ENCODE measurements at regions not wholly inside any gene's neighbourhood (a gene's known extent, or its start where the extent isn't known, plus 50 kb on each side); places are given as distances from the start of the nearest gene placed in this dataset.

DNA sequence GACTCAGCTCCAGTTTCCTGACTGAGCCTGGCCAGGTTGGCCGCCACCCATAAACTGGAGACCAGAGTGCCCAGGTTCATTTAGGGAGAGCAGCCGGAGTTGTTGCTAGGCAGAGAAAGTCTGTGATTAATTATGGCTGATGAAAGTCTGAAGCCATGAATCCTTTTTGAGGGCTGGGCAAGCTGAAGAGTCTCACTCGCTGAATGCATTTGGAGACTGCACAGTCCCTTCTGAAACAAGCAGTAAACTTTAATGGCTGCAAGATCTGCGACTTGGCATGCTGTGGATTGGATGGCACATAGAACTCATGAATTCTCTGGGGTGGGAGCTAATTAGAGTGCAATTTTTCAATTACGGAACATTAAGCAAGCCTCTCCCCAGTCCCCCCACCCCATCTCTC is 282.1 kb downstream of the RPLP1 start:
- Mint-ChIP-seq H3K27me3 (peaks cover 86% of the 10 kb centered on the region), H3K9me3 (peaks cover 0 to 7% of the 10 kb centered on the region in 2 donors), H3K4me1 (peaks cover 7% of the 10 kb centered on the region), H3K27ac (no peak overlapping the region), H3K4me3 (no peak overlapping the region)
- no peak for ATAC-seq
- no peak for DNase-seq

- H3K4me3 Mint-ChIP-seq: no peak overlapping the region
- DNase-seq: no peak
These were observed 282.5 kb downstream of the RPLP1 start for GRCh38 chr15:69735121-69735520.

DNA sequence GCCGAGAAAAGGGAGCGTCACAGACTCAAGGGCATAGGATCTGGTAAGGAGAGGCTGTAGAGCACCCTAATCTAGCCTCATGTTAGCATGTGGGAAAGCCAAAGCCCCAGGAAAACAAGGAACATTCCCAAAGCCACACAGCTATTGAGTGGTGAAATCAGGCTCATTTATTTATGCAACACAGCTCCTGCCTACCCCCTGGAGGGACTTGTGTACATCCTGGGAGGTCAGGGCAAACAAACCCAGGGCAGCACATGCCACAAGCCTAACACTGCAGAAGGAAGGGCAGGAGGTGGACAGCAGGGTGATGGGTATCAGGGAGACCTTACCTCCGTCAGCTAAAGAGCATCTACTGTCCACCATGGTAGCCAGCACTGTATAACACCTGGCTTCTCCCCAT is 283.5 kb downstream of the RPLP1 start:
- Mint-ChIP-seq H3K4me3 (no peak overlapping the region), H3K4me1 (peaks cover 2% of the 10 kb centered on the region), H3K27ac (no peak overlapping the region), H3K27me3 (peaks cover 92% of the 10 kb centered on the region), H3K9me3 (peaks cover 0 to 7% of the 10 kb centered on the region in 2 donors)
- ATAC-seq: no peak
- no peak for DNase-seq

More at GRCh38 chr15:69735121-69735520, 282.5 kb downstream of the RPLP1 start:
- Mint-ChIP-seq H3K9me3 (peaks cover 0 to 7% of the 10 kb centered on the region in 2 donors), H3K27me3 (peaks cover 91% of the 10 kb centered on the region), H3K27ac (no peak overlapping the region), H3K4me1 (peaks cover 7% of the 10 kb centered on the region)
- no peak for ATAC-seq

DNA sequence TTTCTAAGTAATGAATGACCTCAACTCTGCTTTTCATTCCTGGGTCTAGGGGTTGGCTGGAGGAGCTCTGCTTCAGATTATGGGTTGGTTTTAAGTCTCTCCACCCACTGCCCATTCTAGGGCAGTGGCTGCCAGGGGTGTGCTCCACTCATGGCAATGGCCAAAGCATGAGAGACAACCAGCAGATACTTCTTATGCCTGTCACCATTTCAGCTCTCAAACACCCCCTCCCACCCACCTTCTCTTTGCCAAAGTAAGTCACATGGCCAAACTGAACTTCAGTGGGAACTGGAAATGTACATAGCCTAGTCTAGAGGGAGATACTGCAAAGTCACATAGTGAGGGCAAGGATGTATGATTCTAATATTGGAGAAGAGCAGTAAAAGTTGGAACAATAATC is 285.3 kb downstream of the RPLP1 start:
- no peak for DNase-seq
- no peak overlapping the region for H3K4me3 Mint-ChIP-seq
- peaks cover 7% of the 10 kb centered on the region for H3K4me1 Mint-ChIP-seq
- ATAC-seq: no peak
- no peak overlapping the region for H3K27ac Mint-ChIP-seq
- peaks cover 0 to 7% of the 10 kb centered on the region in 2 donors for H3K9me3 Mint-ChIP-seq
- peaks cover 87% of the 10 kb centered on the region for H3K27me3 Mint-ChIP-seq

GRCh38 chr15:69740684-69741083 is 288.1 kb downstream of the RPLP1 start:
- Mint-ChIP-seq H3K9me3 (peaks cover 0 to 7% of the 10 kb centered on the region in 2 donors), H3K27ac (peak overlapping the region in 1 of 2 donors; percentile 64), H3K4me1 (peaks cover 29% of the 10 kb centered on the region), H3K27me3 (peaks cover 73% of the 10 kb centered on the region), H3K4me3 (no peak overlapping the region)
- no peak for ATAC-seq
- no peak for DNase-seq

DNA sequence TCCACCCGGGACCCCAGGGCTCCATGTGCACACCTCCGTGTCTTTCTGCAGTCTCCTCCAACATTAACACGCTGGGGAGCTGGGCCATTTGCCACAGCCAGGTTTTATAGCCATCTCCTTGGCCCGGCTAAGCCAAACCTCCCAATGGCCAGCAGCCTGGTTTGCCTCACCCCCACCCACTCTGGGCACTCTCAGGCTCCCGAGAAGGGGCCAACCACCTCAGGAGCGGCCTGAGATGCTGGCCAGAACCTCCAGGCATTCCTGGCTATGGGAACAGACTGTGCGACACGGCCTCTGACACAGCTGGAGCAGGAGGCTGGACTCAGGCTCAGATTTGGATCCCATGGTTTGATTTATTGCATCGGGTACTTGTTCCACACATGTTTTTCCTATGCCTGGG is 289.7 kb downstream of the RPLP1 start:
- Mint-ChIP-seq H3K27ac (no peak overlapping the region), H3K4me3 (no peak overlapping the region), H3K9me3 (peaks cover 0 to under 1% of the 10 kb centered on the region in 2 donors), H3K27me3 (peaks cover 73% of the 10 kb centered on the region), H3K4me1 (peaks cover 29% of the 10 kb centered on the region)
- no peak for ATAC-seq
- no peak for DNase-seq

- peak overlapping the region in 1 of 2 donors; percentile 4 for H3K27ac Mint-ChIP-seq
These were observed 290.5 kb downstream of the RPLP1 start for GRCh38 chr15:69743091-69743490.

DNA sequence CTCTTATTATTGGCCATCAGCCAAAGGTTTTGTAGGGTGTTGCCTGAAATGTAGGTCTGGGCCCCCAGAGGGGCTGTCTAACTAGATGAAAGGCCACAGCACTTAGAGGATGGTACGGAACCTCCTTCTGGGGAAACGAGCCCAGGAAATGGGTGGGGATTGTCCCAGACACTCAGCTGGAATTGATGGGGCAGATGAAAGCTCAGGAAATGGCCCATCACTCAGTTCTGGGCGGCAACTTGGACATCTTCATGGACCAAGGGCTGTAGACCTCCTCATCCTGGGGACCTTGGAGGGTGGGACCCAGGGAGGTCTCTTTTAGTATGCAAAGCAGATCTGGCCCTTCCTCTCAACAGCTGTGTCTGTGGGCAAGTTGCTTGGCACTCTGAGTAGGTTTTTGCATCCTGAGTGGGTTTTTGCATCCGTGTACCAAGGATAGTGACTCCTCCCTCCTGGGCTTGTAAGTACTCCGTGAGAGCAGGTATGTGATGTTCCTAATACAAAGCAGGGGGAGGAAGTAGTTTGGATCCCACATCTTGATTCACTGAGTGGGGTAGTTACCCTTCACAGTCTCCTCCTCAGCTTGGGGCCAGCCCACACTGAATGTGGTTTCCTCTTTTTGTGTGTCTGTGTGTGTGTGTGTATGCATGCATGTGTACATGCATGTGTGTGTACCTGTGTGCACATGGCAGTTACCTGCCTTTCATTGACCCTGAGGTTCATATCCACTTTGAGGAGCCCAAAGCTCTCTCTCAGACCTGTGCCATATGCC is 292.0 kb downstream of the RPLP1 start:
- H3K4me1 Mint-ChIP-seq: peaks cover 45% of the 10 kb centered on the region
- no peaks in the 10 kb centered on the region for H3K9me3 Mint-ChIP-seq
- peak overlapping the region in 1 of 2 donors; percentile 10 for H3K4me3 Mint-ChIP-seq
- DNase-seq: no peak
- ATAC-seq: no peak
- H3K27ac Mint-ChIP-seq: no peak overlapping the region
- H3K27me3 Mint-ChIP-seq: peaks cover 65% of the 10 kb centered on the region

More at GRCh38 chr15:69743091-69743490, 290.5 kb downstream of the RPLP1 start:
- ATAC-seq (peak; percentile 80), DNase-seq (no peak)
- Mint-ChIP-seq H3K4me3 (no peak overlapping the region), H3K9me3 (no peaks in the 10 kb centered on the region), H3K27me3 (peaks cover 73% of the 10 kb centered on the region), H3K4me1 (peaks cover 33% of the 10 kb centered on the region)

DNA sequence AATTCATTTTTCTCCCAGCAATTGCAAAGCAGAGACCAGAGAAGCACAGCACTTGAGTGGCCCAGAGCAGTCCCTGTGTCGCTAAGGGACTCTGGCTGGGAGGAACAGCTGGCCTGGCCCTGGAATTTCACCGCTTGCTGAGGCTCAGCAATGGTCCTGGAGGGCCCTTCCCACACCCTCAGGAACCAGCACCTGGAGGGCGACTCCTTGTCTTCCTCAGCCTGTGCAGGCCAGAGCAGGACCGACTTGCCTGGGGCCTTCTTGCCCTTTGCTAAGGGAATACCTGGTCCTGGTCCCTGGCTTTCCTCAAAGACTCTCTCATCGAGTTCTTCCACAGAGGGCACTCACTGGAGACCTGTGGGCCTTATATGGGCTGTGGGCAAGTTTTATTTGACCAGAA is 294.6 kb downstream of the RPLP1 start:
- DNase-seq (no peak), ATAC-seq (no peak)
- no peaks in the 10 kb centered on the region for H3K9me3 Mint-ChIP-seq
- H3K4me1 Mint-ChIP-seq: peaks cover 71% of the 10 kb centered on the region
- peaks cover 62% of the 10 kb centered on the region for H3K27me3 Mint-ChIP-seq
- peak overlapping the region in 1 of 2 donors; percentile 71 for H3K27ac Mint-ChIP-seq
- H3K4me3 Mint-ChIP-seq: no peak overlapping the region

- Mint-ChIP-seq H3K27ac (peak overlapping the region in 1 of 2 donors; percentile 12), H3K9me3 (peaks cover 5 to 6% of the 10 kb centered on the region in 2 donors), H3K4me3 (no peak overlapping the region), H3K27me3 (peaks cover 55% of the 10 kb centered on the region), H3K4me1 (peaks cover 63% of the 10 kb centered on the region)
- ATAC-seq (no peak), DNase-seq (no peak)
These were observed 295.5 kb downstream of the RPLP1 start for GRCh38 chr15:69748131-69748530.

- Mint-ChIP-seq H3K9me3 (peaks cover 10 to 12% of the 10 kb centered on the region in 2 donors), H3K27me3 (peaks cover 49% of the 10 kb centered on the region), H3K4me3 (no peak overlapping the region), H3K4me1 (peaks cover 60% of the 10 kb centered on the region), H3K27ac (no peak overlapping the region)
- DNase-seq: no peak
- ATAC-seq: no peak
These were observed 296.1 kb downstream of the RPLP1 start for GRCh38 chr15:69748576-69749185.

DNA sequence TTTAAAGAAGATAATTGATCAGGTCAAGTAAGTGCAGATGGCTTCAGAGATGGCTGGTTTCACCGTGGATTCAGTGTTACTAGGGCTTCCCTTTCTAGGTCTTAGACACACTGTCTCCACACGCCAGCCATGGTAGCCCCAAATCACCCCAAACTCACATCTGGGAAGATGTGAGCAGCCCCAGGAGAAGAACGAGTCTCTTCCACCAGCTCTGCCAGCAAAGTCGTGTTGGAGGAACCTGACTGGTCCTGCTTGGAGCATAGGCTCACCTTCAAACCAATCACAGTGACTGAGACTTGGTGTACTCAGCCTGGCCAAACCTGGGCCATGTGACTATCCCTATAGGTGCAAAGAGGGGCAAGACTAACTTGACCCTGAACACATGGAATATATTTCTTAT is 296.7 kb downstream of the RPLP1 start:
- Mint-ChIP-seq H3K27me3 (peaks cover 45% of the 10 kb centered on the region), H3K9me3 (peaks cover 14 to 17% of the 10 kb centered on the region in 2 donors), H3K27ac (no peak overlapping the region), H3K4me3 (no peak overlapping the region), H3K4me1 (peaks cover 60% of the 10 kb centered on the region)
- no peak for ATAC-seq
- DNase-seq: no peak

DNA sequence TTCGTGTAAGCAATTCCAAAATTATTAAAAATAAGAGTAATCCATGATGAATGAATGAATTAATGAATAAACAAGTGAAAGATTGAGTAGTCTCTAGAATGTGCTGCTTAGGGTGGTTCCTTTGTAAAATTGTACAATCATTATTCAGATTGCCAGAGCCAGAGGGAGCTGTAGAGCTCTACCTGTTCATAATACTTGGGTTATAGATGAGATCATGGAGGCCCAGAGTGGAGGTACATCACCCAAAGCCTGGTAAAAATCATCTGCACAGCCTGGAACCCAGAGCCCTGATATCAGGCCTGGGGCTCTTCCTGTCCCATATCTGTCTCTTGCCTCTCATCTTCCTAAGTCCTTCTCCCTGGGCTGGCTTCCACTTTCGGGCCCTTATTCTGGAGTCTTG is 297.2 kb downstream of the RPLP1 start:
- peak; percentile 74 for ATAC-seq
- Mint-ChIP-seq H3K4me3 (no peak overlapping the region), H3K27ac (peak overlapping the region in 1 of 2 donors; percentile 67), H3K9me3 (peaks cover 14 to 23% of the 10 kb centered on the region in 2 donors), H3K4me1 (peaks cover 60% of the 10 kb centered on the region), H3K27me3 (peaks cover 45% of the 10 kb centered on the region)
- DNase-seq: no peak

GRCh38 chr15:69750253-69750652 is 297.6 kb downstream of the RPLP1 start:
- Mint-ChIP-seq H3K9me3 (peaks cover 14 to 24% of the 10 kb centered on the region in 2 donors), H3K4me3 (no peak overlapping the region), H3K27me3 (peaks cover 45% of the 10 kb centered on the region), H3K27ac (peak overlapping the region in 1 of 2 donors; percentile 67), H3K4me1 (peaks cover 61% of the 10 kb centered on the region)
- DNase-seq (no peak), ATAC-seq (peak; percentile 28)

GRCh38 chr15:69751147-69751546 is 298.5 kb downstream of the RPLP1 start:
- peaks cover 69% of the 10 kb centered on the region for H3K4me1 Mint-ChIP-seq
- ATAC-seq: no peak

DNA sequence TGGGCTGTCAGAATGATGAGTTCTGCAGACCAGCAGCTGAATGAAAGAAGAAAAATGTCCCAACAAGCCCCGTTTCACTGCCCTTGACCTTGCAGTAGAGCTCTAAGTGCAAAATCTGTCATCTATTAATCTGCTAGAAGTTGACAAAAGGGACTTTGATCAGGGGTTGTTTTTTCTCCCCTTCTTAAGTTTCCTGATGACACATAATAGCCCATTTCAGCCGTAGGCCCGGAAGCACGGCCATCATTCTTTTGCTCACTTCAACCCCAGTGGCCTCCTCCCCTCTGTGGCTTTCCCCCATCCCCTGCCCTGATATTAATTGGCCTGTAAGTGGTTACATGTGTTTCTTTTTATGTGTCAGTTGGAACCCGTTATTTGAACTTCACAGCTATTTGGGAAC is 298.9 kb downstream of the RPLP1 start:
- Mint-ChIP-seq H3K27ac (peak overlapping the region in 1 of 2 donors; percentile 40), H3K27me3 (peaks cover 34% of the 10 kb centered on the region), H3K4me3 (no peak overlapping the region), H3K9me3 (peaks cover 14 to 24% of the 10 kb centered on the region in 2 donors), H3K4me1 (peaks cover 73% of the 10 kb centered on the region)
- DNase-seq: no peak
- ATAC-seq: no peak

More at GRCh38 chr15:69751147-69751546, 298.5 kb downstream of the RPLP1 start:
- DNase-seq: no peak
- H3K9me3 Mint-ChIP-seq: peaks cover 14 to 24% of the 10 kb centered on the region in 2 donors
- H3K4me3 Mint-ChIP-seq: no peak overlapping the region
- H3K27me3 Mint-ChIP-seq: peaks cover 38% of the 10 kb centered on the region
- no peak overlapping the region for H3K27ac Mint-ChIP-seq

All from stimulated activated naive CD8-positive, alpha-beta T cell treated with anti-CD3 and anti-CD28 coated beads, Interleukin-15, amount 100 ng/mL, for 72 hours (primary cell).